Lung (tissue), 11 donors: ENCODE measurements at regions not wholly inside any gene's neighbourhood (a gene's known extent, or its start where the extent isn't known, plus 50 kb on each side); places are given as distances from the start of the nearest gene placed in this dataset.

Experiments used
- ATAC-seq: fragments of 200-7000 bp; cut with Tn5 transposase; one replicate; pipeline ENCODE4 v1.9.1; 2020; ENCODE audit warnings: moderate number of reproducible peaks; ENCODE audit not compliant: insufficient read depth, low FRiP score
- DNase-seq, 3 donors: peaks; one replicate each; pipeline ENCODE4 v3.0.0-alpha.2; 2013 to 2017
- H3K27ac ChIP-seq, 2 donors: one replicate each; pipeline ENCODE4 v1.5.1; 2013; ENCODE audit warnings: mild to moderate bottlenecking in 2 of 2, moderate library complexity in 2 of 2, control low read depth in 1 of 2, inconsistent platforms in 1 of 2, low read depth in 1 of 2, low read length in 1 of 2
- H3K27me3 ChIP-seq, 3 donors: one replicate each; pipeline ENCODE4 v1.5.1; 2013; ENCODE audit warnings: low read length in 2 of 3; ENCODE audit not compliant: control insufficient read depth in 3 of 3, insufficient read depth in 3 of 3
- H3K36me3 ChIP-seq, 4 donors: one replicate each; pipeline ENCODE4 v1.5.1; 2013; ENCODE audit warnings: low read length in 4 of 4, mild to moderate bottlenecking in 1 of 4, moderate library complexity in 1 of 4; ENCODE audit not compliant: control insufficient read depth in 4 of 4, insufficient read depth in 4 of 4
- H3K4me1 ChIP-seq, 5 donors: one replicate each; pipeline ENCODE4 v1.5.1; 2013; ENCODE audit warnings: low read length in 5 of 5, mild to moderate bottlenecking in 2 of 5, moderate library complexity in 1 of 5; ENCODE audit not compliant: control insufficient read depth in 5 of 5, insufficient read depth in 5 of 5
- H3K4me3 ChIP-seq: one replicate; pipeline ENCODE4 v1.5.1; 2013; ENCODE audit warnings: mild to moderate bottlenecking, control low read depth, moderate library complexity
- H3K9ac ChIP-seq, 2 donors: one replicate each; pipeline ENCODE4 v1.5.1; 2013; ENCODE audit warnings: low read length in 2 of 2, control low read depth in 1 of 2; ENCODE audit not compliant: insufficient read depth in 1 of 2
- H3K9me3 ChIP-seq, 4 donors: one replicate each; pipeline ENCODE4 v1.5.1; 2013; ENCODE audit warnings: low read length in 3 of 4, mild to moderate bottlenecking in 1 of 4, moderate library complexity in 1 of 4; ENCODE audit not compliant: control insufficient read depth in 4 of 4, insufficient read depth in 3 of 4
- CTCF ChIP-seq: IDR thresholded peaks from 2 replicates; pipeline ENCODE4 v1.5.1; 2012; ENCODE audit warnings: mild to moderate bottlenecking; ENCODE audit errors: control extremely low read depth, extremely low read depth
- WGBS, 2 donors: extraction: QIAGEN DNeasy Blood & Tissue Kit; methylation state at CpG; one replicate each; pipeline ENCODE4 v1.1.7; 2013; 5-methylcytosine and 5-hydroxymethylcytosine counted together
- donor health status: control.
- donor health status: control.
- donor health status: Bipolar disorder and iron deficiency.
- donor health status: healthy.
- donor health status: DM: yes; HTN: yes; CAD: no.

- Histone ChIP-seq H3K4me3 (no peak overlapping the region), H3K9ac (no peak overlapping the region), H3K36me3 (no peaks in the 10 kb centered on the region), H3K27me3 (no peaks in the 10 kb centered on the region), H3K27ac (no peak overlapping the region), H3K9me3 (no peaks in the 10 kb centered on the region), H3K4me1 (no peaks in the 10 kb centered on the region)
- 84 to 89% methylated on average over 3 of the region's 3 CpGs for WGBS, 2 donors
- ATAC-seq (no peak), DNase-seq (no peak)
- no peak for TF ChIP-seq CTCF
These were observed 77.0 kb upstream of the MAP1B start for GRCh38 chr5:72030237-72030636.

DNA sequence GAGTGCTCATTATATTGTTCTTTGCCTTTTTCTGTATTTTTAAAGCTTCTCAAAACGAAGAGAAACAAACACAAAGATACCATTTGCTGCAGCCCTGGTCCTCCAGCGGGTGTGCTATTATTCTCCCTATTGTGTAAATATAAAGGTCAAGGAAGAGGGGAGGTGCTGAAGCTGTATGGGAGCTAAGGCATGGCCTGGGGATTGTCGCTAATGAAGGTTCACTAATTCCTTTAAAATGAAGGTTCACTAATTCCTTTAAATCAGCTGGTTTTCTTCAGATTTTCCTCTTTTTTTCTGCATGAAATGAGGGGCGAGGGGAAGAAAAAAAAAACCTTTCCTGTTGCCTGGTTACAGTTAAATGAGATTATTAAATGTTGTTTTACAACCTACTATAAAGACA, 74.5 kb upstream of the MAP1B start:
- Histone ChIP-seq H3K27ac (no peak overlapping the region), H3K9ac (no peak overlapping the region), H3K9me3 (no peaks in the 10 kb centered on the region), H3K4me1 (no peaks in the 10 kb centered on the region), H3K36me3 (no peaks in the 10 kb centered on the region), H3K27me3 (no peaks in the 10 kb centered on the region), H3K4me3 (no peak overlapping the region)
- no peak for ATAC-seq
- TF ChIP-seq CTCF, result no peak
- DNase-seq, result no peak
- WGBS, 2 donors, result 45 to 62% methylated on average over 4 of the region's 4 CpGs

DNA sequence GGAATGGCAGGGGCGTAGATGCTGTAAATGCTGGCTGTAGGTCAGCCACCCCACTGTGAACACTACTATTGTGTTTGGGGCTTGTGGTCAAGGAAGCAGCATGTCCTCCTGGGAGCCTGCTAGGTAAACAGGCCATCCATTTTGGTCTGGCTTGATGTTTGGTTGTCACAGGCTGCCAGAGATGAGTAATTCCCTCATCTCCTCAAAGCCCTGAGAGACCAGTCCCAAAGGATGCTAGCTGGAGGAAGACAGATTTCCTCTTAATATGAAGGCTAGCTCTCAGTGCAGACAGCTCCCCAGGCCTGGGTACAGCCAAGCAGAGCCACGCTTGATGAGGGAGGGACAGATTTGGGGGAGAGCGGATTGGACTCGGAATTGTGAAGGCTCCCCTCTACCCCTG, 72.5 kb upstream of the MAP1B start:
- 77 to 82% methylated on average over 4 of the region's 4 CpGs for WGBS, 2 donors
- H3K4me3 ChIP-seq, result no peak overlapping the region
- no peak for ATAC-seq

More for the DNA sequence above, 72.5 kb upstream of the MAP1B start:
- no peak overlapping the region for H3K27ac ChIP-seq
- no peak overlapping the region for H3K9ac ChIP-seq
- no peaks in the 10 kb centered on the region for H3K36me3 ChIP-seq
- H3K4me1 ChIP-seq, result no peaks in the 10 kb centered on the region
- no peak for TF ChIP-seq CTCF
- H3K9me3 ChIP-seq, result peaks cover 0 to under 1% (median 0%) of the 10 kb centered on the region in 4 donors
- no peak for DNase-seq
- no peaks in the 10 kb centered on the region for H3K27me3 ChIP-seq
